ENCODE measurements at regions not wholly inside any gene's neighbourhood (a gene's known extent, or its start where the extent isn't known, plus 50 kb on each side); places are given as distances from the start of the nearest gene placed in this dataset.

DNA sequence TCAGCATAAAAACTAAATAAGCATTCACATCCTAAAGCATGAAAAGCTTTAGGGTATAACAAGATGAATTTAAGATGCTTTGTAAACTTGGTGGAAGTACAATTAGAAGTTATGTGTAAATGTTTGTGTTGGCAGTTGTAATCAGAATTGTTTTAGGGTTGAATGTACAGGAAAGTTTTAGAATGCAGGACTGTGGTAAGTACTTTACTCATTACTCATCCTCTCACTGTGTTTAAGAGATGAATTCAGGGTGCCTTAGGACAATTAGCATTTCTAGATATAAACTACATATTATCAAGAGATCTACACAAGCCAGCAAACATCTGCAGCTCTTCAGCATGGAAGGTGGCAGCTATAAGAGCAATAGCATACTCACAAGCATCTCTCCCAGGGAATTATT is 77.5 kb upstream of the ELOVL6 start:
- Histone ChIP-seq H3K9me3 (no peaks in the 10 kb centered on the region), H3K4me3 (no peak overlapping the region), H3K27ac (no peak overlapping the region), H3K36me3 (no peaks in the 10 kb centered on the region), H3K4me1 (no peaks in the 10 kb centered on the region), H3K27me3 (no peaks in the 10 kb centered on the region)
- DNase-seq: no peak
- ATAC-seq (ENCODE audit: low FRiP score in 2 of 2): no peak
- TF ChIP-seq POLR2AphosphoS5 (IDR thresholded peaks at IDR 0.05): no peak
- no peak for TF ChIP-seq EP300 (IDR thresholded peaks at IDR 0.05)
- no peak for TF ChIP-seq POLR2A (IDR thresholded peaks at IDR 0.05)
- TF ChIP-seq, protein P1, sequence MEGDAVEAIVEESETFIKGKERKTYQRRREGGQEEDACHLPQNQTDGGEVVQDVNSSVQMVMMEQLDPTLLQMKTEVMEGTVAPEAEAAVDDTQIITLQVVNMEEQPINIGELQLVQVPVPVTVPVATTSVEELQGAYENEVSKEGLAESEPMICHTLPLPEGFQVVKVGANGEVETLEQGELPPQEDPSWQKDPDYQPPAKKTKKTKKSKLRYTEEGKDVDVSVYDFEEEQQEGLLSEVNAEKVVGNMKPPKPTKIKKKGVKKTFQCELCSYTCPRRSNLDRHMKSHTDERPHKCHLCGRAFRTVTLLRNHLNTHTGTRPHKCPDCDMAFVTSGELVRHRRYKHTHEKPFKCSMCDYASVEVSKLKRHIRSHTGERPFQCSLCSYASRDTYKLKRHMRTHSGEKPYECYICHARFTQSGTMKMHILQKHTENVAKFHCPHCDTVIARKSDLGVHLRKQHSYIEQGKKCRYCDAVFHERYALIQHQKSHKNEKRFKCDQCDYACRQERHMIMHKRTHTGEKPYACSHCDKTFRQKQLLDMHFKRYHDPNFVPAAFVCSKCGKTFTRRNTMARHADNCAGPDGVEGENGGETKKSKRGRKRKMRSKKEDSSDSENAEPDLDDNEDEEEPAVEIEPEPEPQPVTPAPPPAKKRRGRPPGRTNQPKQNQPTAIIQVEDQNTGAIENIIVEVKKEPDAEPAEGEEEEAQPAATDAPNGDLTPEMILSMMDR (IDR thresholded peaks at IDR 0.05): no peak

DNA sequence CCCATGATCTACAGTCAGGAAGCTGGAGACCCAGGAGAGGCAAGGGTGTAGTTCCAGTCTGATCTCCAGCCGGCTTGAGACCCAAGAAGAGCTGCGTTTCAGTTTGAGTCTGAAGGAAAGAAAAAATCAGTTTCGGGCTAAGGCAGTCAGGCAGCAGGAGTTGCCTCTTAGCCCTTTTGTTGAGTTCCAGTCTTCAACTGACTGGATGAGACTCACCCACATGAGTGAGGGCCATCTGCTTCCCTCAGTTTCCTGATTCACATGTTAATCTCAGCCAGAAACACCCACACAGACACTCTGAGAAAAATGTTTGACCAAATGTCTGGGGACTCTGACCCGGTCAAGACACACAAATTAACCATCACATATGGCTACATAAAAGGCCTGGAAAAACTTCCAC is 73.6 kb upstream of the ELOVL6 start:
- DNase-seq: no peak
- Histone ChIP-seq H3K4me1 (no peaks in the 10 kb centered on the region), H3K27me3 (no peaks in the 10 kb centered on the region), H3K36me3 (no peaks in the 10 kb centered on the region), H3K9me3 (no peaks in the 10 kb centered on the region), H3K4me3 (no peak overlapping the region), H3K27ac (no peak overlapping the region)
- ATAC-seq (ENCODE audit: low FRiP score in 2 of 2): no peak
- TF ChIP-seq POLR2AphosphoS5 (IDR thresholded peaks at IDR 0.05) (no peak), POLR2A (IDR thresholded peaks at IDR 0.05) (no peak), EP300 (IDR thresholded peaks at IDR 0.05) (no peak)
- TF ChIP-seq, protein P1 (IDR thresholded peaks at IDR 0.05): no peak
- 80 to 84% methylated on average over 4 of the region's 4 CpGs for whole genome bisulfite sequencing, 2 donors

DNA sequence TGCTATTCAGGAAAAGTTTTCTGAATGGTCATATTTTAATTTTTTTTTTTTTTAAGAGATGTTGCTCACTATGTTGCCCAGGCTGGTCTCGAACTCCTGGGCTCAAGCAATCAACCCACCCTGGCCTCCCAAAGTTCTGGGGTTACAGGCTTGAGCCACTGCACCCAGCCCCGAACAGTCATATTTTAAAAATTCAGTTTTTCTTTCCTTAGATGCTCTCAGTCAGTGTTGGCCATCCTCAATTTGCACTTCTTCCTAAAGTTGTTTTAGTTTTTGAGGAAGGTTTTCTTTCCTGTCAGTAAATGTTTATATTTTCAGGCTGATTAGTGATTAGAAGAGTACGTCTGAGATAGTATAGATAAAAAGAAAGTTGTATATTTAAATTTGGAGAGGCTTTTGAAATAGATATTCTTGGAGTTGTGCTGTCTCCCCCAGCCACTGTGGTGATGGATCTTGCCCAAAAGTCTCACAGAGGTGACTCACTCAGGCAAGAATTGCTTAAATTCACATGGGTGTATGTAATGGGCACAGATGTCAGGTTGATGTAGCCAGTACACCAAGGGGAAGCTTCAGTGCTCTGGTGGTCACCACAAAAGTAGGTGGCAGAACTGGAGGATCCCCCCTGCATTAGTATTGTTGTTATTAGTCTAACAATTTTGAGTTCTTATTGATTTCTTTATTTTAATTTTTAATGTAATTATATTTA is 72.2 kb upstream of the ELOVL6 start:
- WGBS, 2 donors: 45 to 66% methylated on average over 3 of the region's 3 CpGs
- H3K4me3 ChIP-seq: no peak overlapping the region
- H3K27ac ChIP-seq: no peak overlapping the region
- no peaks in the 10 kb centered on the region for H3K4me1 ChIP-seq
- no peak for TF ChIP-seq POLR2AphosphoS5 (IDR thresholded peaks at IDR 0.05)
- TF ChIP-seq, protein P1 (IDR thresholded peaks at IDR 0.05): no peak
- no peak for TF ChIP-seq POLR2A (IDR thresholded peaks at IDR 0.05)
- no peak for TF ChIP-seq EP300 (IDR thresholded peaks at IDR 0.05)
- DNase-seq: no peak
- no peaks in the 10 kb centered on the region for H3K27me3 ChIP-seq
- no peaks in the 10 kb centered on the region for H3K36me3 ChIP-seq
- H3K9me3 ChIP-seq: no peaks in the 10 kb centered on the region
- peak in 1 of 2 donors; percentile 50 for ATAC-seq (ENCODE audit: low FRiP score in 2 of 2)

DNA sequence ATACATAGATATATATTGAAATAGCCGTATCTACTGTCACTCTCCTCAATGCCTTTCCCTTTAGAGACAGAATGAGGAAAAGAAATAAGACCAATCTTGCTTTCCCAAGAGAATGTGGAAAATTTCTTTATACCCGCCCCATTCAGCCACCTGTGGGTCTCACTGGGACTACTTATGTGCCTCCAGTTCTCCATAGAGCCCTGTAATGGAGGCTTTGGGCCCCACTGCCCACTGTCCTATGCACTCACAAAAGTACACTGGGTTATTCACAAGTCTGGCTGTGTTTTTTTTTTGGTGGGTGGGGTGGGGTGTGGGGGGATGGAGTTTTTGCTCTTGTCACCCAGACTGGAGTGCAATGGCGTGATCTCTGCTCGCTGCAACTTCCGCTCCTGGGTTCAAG is 70.4 kb upstream of the ELOVL6 start:
- Histone ChIP-seq H3K27me3 (no peaks in the 10 kb centered on the region), H3K4me3 (no peak overlapping the region), H3K27ac (no peak overlapping the region), H3K4me1 (no peaks in the 10 kb centered on the region), H3K9me3 (no peaks in the 10 kb centered on the region), H3K36me3 (no peaks in the 10 kb centered on the region)
- DNase-seq (no peak), ATAC-seq (ENCODE audit: low FRiP score in 2 of 2) (no peak)
- 92 to 94% methylated on average over 5 of the region's 5 CpGs for WGBS, 2 donors
- TF ChIP-seq, protein P1 (IDR thresholded peaks at IDR 0.05): no peak
- TF ChIP-seq POLR2A (IDR thresholded peaks at IDR 0.05) (no peak), EP300 (IDR thresholded peaks at IDR 0.05) (no peak), POLR2AphosphoS5 (IDR thresholded peaks at IDR 0.05) (no peak)

DNA sequence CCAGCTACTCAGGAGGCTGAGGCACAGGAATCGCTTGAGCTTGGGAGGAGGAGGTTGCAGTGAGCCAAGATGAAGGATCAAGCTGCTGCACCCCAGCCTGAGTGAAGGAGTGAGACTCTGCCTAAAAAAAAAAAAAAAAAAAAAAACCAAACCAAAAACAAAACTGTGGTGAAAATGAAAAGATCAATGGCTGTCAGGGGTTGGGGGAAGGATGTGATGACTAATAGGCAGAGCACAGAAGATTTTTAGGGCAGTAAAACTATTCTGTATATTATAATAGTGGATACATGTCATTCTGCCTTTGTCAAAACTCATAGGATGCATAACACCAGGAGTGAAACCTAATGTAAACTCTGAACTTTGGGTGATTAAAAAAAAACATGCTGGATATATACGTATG is 69.9 kb upstream of the ELOVL6 start:
- WGBS, 2 donors: 87 to 89% methylated on average over 2 of the region's 2 CpGs
- no peaks in the 10 kb centered on the region for H3K36me3 ChIP-seq
- TF ChIP-seq POLR2AphosphoS5 (IDR thresholded peaks at IDR 0.05) (no peak), EP300 (IDR thresholded peaks at IDR 0.05) (no peak), POLR2A (IDR thresholded peaks at IDR 0.05) (no peak)
- TF ChIP-seq, protein P1 (IDR thresholded peaks at IDR 0.05): no peak
- no peak overlapping the region for H3K4me3 ChIP-seq
- H3K4me1 ChIP-seq: no peaks in the 10 kb centered on the region
- DNase-seq (no peak), ATAC-seq (ENCODE audit: low FRiP score in 2 of 2) (no peak)
- H3K9me3 ChIP-seq: no peaks in the 10 kb centered on the region
- H3K27ac ChIP-seq: no peak overlapping the region
- H3K27me3 ChIP-seq: no peaks in the 10 kb centered on the region
